GM23248 (cell line): ENCODE measurements at regions not wholly inside any gene's neighbourhood (a gene's known extent, or its start where the extent isn't known, plus 50 kb on each side); places are given as distances from the start of the nearest gene placed in this dataset.
"Not testable (repeated sequence)": the region's sequence is repeated elsewhere in the genome, so short reads cannot be mapped to it uniquely, and the experiment has no call there.

Source experiments
- DNase-seq: peaks from one replicate; pipeline ENCODE4 v3.0.0-alpha.2; 2015
- H2AFZ ChIP-seq: fragments of 200-600 bp; sonication (generic); 2 replicates; pipeline ENCODE4 v1.6.1; 2016; ENCODE audit warnings: antibody characterized with exemption
- H3F3A ChIP-seq: fragments of 200-600 bp; sonication (generic); 2 replicates; pipeline ENCODE4 v1.6.1; 2016; ENCODE audit warnings: mild to moderate bottlenecking, antibody characterized with exemption, mixed run types; ENCODE audit not compliant: insufficient read depth
- H3K27ac ChIP-seq: fragments of 200-600 bp; sonication (generic); 2 replicates; pipeline ENCODE4 v1.5.1; 2016; ENCODE audit warnings: mild to moderate bottlenecking
- H3K27me3 ChIP-seq: fragments of 200-600 bp; sonication (generic); replicated peaks from 2 replicates; pipeline ENCODE4 v1.6.1; 2016; ENCODE audit warnings: mild to moderate bottlenecking; ENCODE audit not compliant: insufficient read depth
- H3K36me3 ChIP-seq: fragments of 200-600 bp; sonication (generic); 2 replicates; pipeline ENCODE4 v1.6.1; 2016; ENCODE audit warnings: low read depth, mild to moderate bottlenecking
- H3K4me1 ChIP-seq: fragments of 200-600 bp; sonication (generic); 2 replicates; pipeline ENCODE4 v1.6.1; 2016; ENCODE audit warnings: mild to moderate bottlenecking; ENCODE audit not compliant: insufficient read depth
- H3K4me2 ChIP-seq: fragments of 200-600 bp; sonication (generic); one replicate; pipeline ENCODE4 v1.6.1; 2016; ENCODE audit warnings: mild to moderate bottlenecking; ENCODE audit not compliant: unreplicated experiment
- H3K4me3 ChIP-seq: fragments of 200-600 bp; sonication (generic); 2 replicates; pipeline ENCODE4 v1.5.1; 2016; ENCODE audit warnings: mild to moderate bottlenecking
- H3K79me2 ChIP-seq: fragments of 200-600 bp; sonication (generic); 2 replicates; pipeline ENCODE4 v1.6.1; 2016; ENCODE audit warnings: mild to moderate bottlenecking; ENCODE audit not compliant: insufficient read depth
- H3K9ac ChIP-seq: fragments of 200-600 bp; sonication (generic); 2 replicates; pipeline ENCODE4 v1.6.1; 2016; ENCODE audit warnings: mild to moderate bottlenecking
- H3K9me2 ChIP-seq: fragments of 200-600 bp; sonication (generic); 2 replicates; pipeline ENCODE4 v1.6.1; 2016; ENCODE audit warnings: mixed run types, mild to moderate bottlenecking, moderate library complexity; ENCODE audit not compliant: insufficient read depth
- H3K9me3 ChIP-seq: fragments of 200-600 bp; sonication (generic); one replicate; pipeline ENCODE4 v1.6.1; 2017; ENCODE audit warnings: low read depth
- H4K20me1 ChIP-seq: fragments of 200-600 bp; sonication (generic); 2 replicates; pipeline ENCODE4 v1.6.0; 2016; ENCODE audit not compliant: insufficient read depth
- EZH2 ChIP-seq: fragments of 200-600 bp; sonication (generic); IDR thresholded peaks from 2 replicates; pipeline ENCODE4 v1.6.1; 2018; ENCODE audit warnings: antibody characterized with exemption, mild to moderate bottlenecking; ENCODE audit not compliant: insufficient read depth, poor library complexity, severe bottlenecking
- EZH2phosphoT487 ChIP-seq: fragments of 200-600 bp; sonication (generic); IDR thresholded peaks from 2 replicates; pipeline ENCODE4 v1.6.1; 2018; ENCODE audit warnings: antibody characterized with exemption, moderate library complexity, mild to moderate bottlenecking, low read depth; ENCODE audit not compliant: insufficient read depth
- WGBS, 2 experiments: methylation state at CpG; one replicate each; pipeline ENCODE4 v1.1.6; 2015 to 2017; ENCODE audit warnings: low lambda C conversion rate in 2 of 2, low coverage in 1 of 2; ENCODE audit errors: missing lambda C conversion rate in 2 of 2; 5-methylcytosine and 5-hydroxymethylcytosine counted together
- in situ Hi-C: fragments of 300-500 bp; cut with MboI; formaldehyde crosslinking; loops from 2 replicates; pipeline ENCODE4 v1.15.0; 2020

DNA sequence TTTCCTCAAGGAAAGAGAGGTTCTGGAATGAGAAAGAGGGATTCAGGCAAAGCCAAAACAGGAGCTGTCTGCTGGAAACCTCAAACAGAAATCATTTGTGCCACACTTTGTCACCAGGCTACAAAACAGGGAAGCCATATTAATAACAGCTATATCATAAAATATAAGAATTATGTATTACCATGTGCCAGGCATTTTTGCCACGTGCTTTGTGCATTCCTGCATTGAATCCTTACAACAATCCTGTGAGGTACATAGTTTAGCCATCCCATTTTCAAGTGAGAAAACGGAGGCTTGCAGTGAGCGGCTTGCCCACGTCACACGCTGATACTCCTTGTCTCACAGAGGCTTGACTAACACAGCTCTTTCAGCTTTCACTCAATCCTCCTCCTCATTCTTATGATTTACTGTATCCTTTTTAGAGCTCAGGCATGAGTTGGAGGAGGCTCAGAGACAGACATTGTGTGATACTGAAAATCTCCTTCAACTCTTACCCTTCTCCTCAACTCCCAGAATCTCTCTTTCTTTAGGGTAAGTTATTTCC is 148.4 kb upstream of the MEX3C start:
- no peak overlapping the region for H3K27ac ChIP-seq
- H3K9me3 ChIP-seq = no peaks in the 10 kb centered on the region
- H3K27me3 ChIP-seq = no peaks in the 10 kb centered on the region
- no peak overlapping the region for H3K9ac ChIP-seq
- no peaks in the 10 kb centered on the region for H3K4me1 ChIP-seq
- 23 to 30% methylated on average over 5 of the region's 5 CpGs for WGBS, 2 experiments
- no peaks in the 10 kb centered on the region for H3K9me2 ChIP-seq
- H3K4me3 ChIP-seq = no peak overlapping the region
- H3K36me3 ChIP-seq = no peaks in the 10 kb centered on the region
- TF ChIP-seq EZH2phosphoT487 (no peak), EZH2 (no peak)
- in situ Hi-C loops = no loop called here
- H2AFZ ChIP-seq = no peak overlapping the region
- no peak for DNase-seq
- no peaks in the 10 kb centered on the region for H3F3A ChIP-seq
- H3K4me2 ChIP-seq = no peak overlapping the region
- no peaks in the 10 kb centered on the region for H4K20me1 ChIP-seq
- no peaks in the 10 kb centered on the region for H3K79me2 ChIP-seq

DNA sequence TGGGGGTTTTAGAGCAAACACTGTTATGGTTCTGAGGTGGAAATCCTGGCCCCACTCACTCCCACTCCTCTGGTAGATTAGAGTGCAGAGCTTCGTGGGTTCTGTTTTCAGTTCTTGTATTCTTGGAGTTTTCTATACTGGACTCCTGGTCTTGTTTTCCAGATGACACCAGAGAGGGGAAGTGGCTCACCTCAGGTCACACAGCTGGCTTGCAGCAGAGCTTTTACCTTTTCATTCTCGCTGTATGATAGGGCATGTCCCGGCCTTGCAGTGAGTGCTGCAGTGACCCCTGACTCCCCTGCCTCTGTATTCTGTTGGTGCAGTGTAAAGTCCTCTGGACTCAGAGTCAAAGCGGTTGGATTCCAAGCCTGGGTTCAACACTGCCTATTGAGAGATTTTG is 148.9 kb upstream of the MEX3C start:
- H3K27me3 ChIP-seq = no peaks in the 10 kb centered on the region
- H2AFZ ChIP-seq = no peak overlapping the region
- no peak overlapping the region for H3K27ac ChIP-seq
- H3K9me2 ChIP-seq = no peaks in the 10 kb centered on the region
- 38% methylated on average over 4 of the region's 4 CpGs for WGBS, 2 experiments
- no peaks in the 10 kb centered on the region for H3K4me1 ChIP-seq
- no peak for DNase-seq
- H4K20me1 ChIP-seq = no peaks in the 10 kb centered on the region
- no peak overlapping the region for H3K4me3 ChIP-seq
- H3K79me2 ChIP-seq = no peaks in the 10 kb centered on the region
- no peak overlapping the region for H3K9ac ChIP-seq
- in situ Hi-C loops = no loop called here
- H3F3A ChIP-seq = no peaks in the 10 kb centered on the region
- no peaks in the 10 kb centered on the region for H3K36me3 ChIP-seq
- H3K9me3 ChIP-seq = no peaks in the 10 kb centered on the region
- no peak overlapping the region for H3K4me2 ChIP-seq
- TF ChIP-seq EZH2phosphoT487 (no peak), EZH2 (no peak)

DNA sequence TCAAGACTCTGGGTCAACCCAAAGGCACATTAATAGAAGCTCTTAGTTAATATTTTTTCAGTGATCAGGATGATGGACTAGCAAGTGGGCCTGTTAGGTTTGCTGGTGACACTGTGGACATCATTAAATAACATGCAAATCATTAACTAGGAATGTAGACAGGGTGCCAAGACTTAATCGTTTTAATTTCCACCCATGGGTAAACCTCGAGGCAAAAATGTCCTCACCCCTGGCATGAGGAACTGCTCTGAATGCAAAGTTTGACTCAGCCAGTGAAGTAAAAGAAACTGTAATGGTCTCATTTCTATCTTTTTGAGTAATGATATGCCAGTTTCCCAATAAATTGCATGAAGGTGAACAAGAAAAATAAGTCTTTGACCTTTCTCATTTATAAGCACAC is 152.6 kb upstream of the MEX3C start:
- Histone ChIP-seq H3K4me1 (no peaks in the 10 kb centered on the region), H3F3A (no peaks in the 10 kb centered on the region), H3K4me3 (no peak overlapping the region), H4K20me1 (no peaks in the 10 kb centered on the region), H3K27me3 (no peaks in the 10 kb centered on the region), H3K79me2 (no peaks in the 10 kb centered on the region), H3K36me3 (no peaks in the 10 kb centered on the region), H3K9ac (no peak overlapping the region), H3K9me3 (no peaks in the 10 kb centered on the region), H3K27ac (no peak overlapping the region), H3K4me2 (no peak overlapping the region), H2AFZ (no peak overlapping the region), H3K9me2 (no peaks in the 10 kb centered on the region)
- in situ Hi-C loops = no loop called here
- 0 to 3% methylated on average over 2 of the region's 2 CpGs for WGBS, 2 experiments
- DNase-seq = no peak
- TF ChIP-seq EZH2 (no peak), EZH2phosphoT487 (no peak)

DNA sequence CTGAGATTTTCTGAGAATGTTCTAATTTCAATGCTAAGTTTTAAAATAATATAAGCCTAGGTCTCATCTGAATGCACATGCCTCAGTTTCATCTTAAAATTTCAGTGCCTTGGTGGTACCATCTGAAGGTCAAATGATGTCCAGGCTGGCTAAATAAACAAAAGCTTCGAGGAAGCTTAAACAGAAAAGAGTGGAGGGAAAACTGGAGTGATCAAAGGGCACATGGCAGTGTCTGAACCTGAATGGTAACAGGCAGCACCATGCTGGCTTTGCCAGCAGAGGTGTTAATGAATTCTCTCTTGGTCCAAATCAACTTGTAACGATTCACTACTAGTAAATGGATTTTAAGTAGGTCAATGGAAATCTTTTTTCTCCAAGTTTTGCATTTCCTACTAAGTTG is 158.4 kb upstream of the MEX3C start:
- in situ Hi-C loops = no loop called here
- H3K9me3 ChIP-seq = no peaks in the 10 kb centered on the region
- H3F3A ChIP-seq = no peaks in the 10 kb centered on the region
- H2AFZ ChIP-seq = no peak overlapping the region
- H3K36me3 ChIP-seq = no peaks in the 10 kb centered on the region
- H3K4me3 ChIP-seq = no peak overlapping the region
- H3K79me2 ChIP-seq = no peaks in the 10 kb centered on the region
- H4K20me1 ChIP-seq = no peaks in the 10 kb centered on the region
- TF ChIP-seq EZH2phosphoT487 (no peak), EZH2 (no peak)
- H3K4me2 ChIP-seq = no peak overlapping the region
- no peaks in the 10 kb centered on the region for H3K4me1 ChIP-seq
- no peaks in the 10 kb centered on the region for H3K9me2 ChIP-seq
- no peak for DNase-seq
- WGBS, 2 experiments = 2 to 4% methylated on average over 2 of the region's 2 CpGs
- no peak overlapping the region for H3K9ac ChIP-seq
- H3K27me3 ChIP-seq = no peaks in the 10 kb centered on the region
- no peak overlapping the region for H3K27ac ChIP-seq

DNA sequence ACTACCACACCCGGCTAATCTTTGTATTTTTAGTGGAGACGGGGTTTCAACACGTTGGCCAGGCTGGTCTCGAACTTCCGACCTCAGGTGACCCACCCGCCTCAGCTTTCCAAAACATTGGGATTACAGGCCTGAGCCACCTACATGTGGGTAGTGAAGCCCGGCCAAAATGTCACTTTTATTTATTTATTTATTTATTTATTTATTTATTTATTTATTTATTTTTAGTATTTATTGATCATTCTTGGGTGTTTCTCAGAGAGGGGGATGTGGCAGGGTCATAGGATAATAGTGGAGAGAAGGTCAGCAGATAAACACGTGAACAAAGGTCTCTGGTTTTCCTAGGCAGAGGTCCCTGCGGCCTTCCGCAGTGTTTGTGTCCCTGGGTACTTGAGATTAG is 162.8 kb upstream of the MEX3C start:
- H3K36me3 ChIP-seq, H3K4me1 ChIP-seq, H3K27ac ChIP-seq, H3K79me2 ChIP-seq, H3K9me2 ChIP-seq, H3K4me2 ChIP-seq, H2AFZ ChIP-seq, H4K20me1 ChIP-seq, H3K4me3 ChIP-seq, DNase-seq, H3K9ac ChIP-seq, in situ Hi-C loops, H3F3A ChIP-seq, H3K27me3 ChIP-seq, H3K9me3 ChIP-seq: not testable (repeated sequence)
- 54 to 56% methylated on average over 7 to 8 of the region's 10 CpGs for WGBS, 2 experiments
